PC-9 (cell line): ENCODE measurements at regions not wholly inside any gene's neighbourhood (a gene's known extent, or its start where the extent isn't known, plus 50 kb on each side); places are given as distances from the start of the nearest gene placed in this dataset.
"Not testable (repeated sequence)": the region's sequence is repeated elsewhere in the genome, so short reads cannot be mapped to it uniquely, and the experiment has no call there.

Experiments
- CTCF ChIP-seq: fragments of 200-600 bp; sonication (generic); conservative IDR thresholded peaks from 2 replicates; pipeline ENCODE4 v1.6.1; 2017; ENCODE audit warnings: mixed run types, antibody characterized with exemption, mild to moderate bottlenecking, moderate library complexity
- EZH2 ChIP-seq: fragments of 200-600 bp; sonication (generic); IDR thresholded peaks from 2 replicates; pipeline ENCODE4 v1.8.0; 2017; ENCODE audit warnings: antibody characterized with exemption, low read depth

GRCh38 chr16:29175411-29176153 lies 190.7 kb downstream of the LAT start:
- TF ChIP-seq EZH2, CTCF: not testable (repeated sequence)
